GM21390 (cell line): ENCODE measurements at regions not wholly inside any gene's neighbourhood (a gene's known extent, or its start where the extent isn't known, plus 50 kb on each side); places are given as distances from the start of the nearest gene placed in this dataset.
"Not testable (repeated sequence)": the region's sequence is repeated elsewhere in the genome, so short reads cannot be mapped to it uniquely, and the experiment has no call there.

ENCODE experiments used
- ATAC-seq: cut with Tn5 transposase; IDR thresholded peaks from one replicate; pipeline ENCODE4 v1.9.1; 2021; ENCODE audit not compliant: unreplicated experiment

DNA sequence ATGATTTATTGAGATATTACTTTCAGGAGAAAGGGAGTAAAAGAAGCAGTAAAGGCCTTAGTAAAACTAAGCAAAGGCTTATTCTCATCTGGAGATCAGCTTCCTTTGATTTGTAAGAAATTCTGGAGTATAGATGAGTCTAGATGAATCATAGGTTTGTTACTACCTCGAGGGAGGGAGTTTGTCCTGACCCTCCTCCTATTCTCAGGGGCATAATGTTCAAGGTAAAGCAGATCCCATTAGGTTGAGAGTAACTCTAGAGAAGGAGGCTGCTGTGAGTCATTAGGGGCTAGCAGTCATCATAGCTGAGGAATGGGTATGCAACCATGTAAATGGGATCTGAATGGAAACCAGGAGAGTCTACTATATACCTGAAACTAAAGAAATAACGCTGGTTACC lies 155.5 kb upstream of the MOCS2 start:
- no peak for ATAC-seq

DNA sequence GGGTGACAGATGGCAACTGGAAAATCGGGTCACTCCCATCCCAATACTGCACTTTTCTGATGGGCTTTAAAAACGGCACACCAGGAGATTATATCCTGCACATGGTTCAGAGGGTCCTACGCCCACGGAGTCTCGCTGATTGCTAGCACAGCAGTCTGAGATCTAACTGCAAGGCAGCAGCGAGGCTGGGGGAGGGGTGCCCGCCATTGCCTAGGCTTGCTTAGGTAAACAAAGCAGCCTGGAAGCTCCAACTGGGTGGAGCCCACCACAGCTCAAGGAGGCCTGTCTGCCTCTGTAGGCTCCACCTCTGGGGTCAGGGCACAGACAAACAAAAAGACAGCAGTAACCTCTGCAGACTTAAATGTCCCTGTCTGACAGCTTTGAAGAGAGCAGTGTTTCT lies 158.7 kb upstream of the MOCS2 start:
- ATAC-seq: not testable (repeated sequence)

DNA sequence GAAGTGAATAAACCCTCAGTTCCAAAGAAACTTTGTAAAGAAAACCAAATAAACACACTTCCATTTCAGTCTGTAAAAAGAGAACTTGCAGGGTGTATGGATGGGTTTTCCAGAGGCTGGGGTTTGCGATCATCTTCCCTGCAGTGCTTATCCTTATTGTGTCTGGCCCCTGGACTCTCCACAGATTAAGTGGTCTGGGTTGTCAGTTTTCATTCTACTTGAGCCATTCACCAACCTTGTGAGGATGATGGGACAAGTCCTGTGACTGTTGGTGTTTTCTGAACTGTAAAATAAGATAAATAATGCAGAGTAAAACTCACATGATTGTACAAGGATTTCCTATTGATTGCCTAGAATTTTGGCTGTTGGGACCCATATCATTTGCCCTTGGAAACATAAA lies 166.1 kb upstream of the MOCS2 start:
- ATAC-seq: no peak

DNA sequence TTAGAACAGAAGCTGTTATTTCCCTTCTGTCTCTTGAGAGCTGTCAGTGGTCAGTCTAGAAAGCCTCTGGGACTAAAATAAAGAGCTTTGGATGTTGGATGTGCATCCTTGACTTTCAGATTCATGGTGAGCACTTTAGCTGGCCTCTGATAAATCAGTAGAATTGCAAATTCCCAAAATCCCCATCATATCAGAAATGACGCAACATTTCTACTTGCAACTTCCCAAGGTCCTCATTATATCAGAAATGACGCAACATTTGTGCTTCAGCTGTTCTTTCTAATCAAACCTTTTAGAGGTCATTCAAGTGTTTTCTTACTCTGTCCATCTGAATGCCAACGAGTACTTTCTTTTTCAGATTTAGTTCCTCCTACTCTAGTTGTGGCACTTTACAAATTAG lies 167.3 kb upstream of the MOCS2 start:
- ATAC-seq: no peak

DNA sequence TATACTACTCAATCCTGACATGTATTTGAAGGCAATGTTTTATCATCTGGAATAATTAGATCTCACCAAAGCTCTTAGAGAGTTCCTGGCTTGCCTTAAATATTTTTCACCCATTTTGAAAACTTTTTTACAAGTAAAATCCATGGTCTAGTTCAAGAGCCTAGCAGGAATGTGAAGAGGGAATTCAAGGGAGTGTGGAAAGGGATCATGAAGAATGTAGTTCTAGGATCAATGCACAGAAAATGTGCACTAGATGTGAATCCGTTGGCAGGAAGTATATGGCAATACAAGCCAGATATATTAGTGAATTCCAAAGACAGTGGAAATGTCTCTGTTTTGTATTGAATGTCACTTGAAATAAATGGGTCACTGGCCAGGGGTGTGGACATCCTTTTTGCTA lies 167.9 kb upstream of the MOCS2 start:
- ATAC-seq: no peak

DNA sequence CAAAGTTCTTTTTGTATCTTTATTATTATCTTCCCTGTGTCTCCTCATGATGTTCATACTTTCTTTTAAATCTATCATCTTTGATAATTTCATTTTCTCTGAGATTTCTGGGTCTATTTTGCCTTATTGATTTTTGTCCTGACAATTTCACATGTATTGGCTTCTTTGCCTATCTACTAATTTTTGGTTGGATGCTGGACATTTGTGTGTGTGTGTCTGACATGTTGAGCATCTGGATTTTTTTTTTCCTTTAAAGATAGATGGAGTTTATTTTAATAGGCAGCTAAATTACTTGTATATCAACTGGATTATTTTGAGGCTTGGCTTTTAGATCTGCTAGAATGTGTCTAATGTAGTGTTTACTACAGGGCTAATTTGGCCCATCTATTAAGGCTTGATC lies 178.0 kb upstream of the MOCS2 start:
- ATAC-seq: no peak

DNA sequence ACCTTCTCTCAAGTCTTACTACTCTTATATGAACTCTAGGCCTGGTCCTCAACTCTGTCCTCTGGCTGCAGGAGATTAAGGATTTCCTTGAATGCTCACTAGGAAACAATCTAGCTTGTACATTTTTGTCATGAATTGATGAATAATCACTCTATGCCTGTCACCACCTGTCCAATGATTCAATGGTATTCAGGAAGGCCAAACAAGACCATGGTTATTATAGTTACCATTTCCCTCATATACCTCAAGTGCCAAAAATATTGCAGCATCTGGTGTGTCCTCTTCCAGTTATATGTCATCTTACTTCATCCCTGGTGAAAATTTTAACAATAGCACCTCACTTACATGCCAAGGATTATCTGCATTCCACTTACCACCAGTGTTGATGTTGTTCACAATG lies 179.0 kb upstream of the MOCS2 start:
- no peak for ATAC-seq

DNA sequence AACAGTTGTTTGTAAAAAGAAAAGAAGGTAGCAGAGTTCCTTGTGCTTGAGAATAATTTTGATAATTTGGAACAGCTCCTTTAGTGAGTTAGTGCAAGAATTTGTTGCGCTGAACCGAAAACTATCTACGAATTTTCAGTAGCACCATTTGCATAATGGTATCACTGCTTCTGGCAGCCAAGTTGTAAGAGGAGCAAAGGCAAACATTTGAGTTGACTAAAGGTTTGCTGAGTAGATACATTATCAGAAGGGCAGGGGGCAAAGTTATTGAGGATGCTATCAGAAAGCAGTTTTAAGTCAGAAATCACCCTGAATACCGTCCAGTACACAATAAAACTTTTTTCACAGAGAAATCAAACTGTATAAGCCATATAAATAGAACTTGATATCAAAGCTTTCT lies 181.5 kb upstream of the MOCS2 start:
- no peak for ATAC-seq

DNA sequence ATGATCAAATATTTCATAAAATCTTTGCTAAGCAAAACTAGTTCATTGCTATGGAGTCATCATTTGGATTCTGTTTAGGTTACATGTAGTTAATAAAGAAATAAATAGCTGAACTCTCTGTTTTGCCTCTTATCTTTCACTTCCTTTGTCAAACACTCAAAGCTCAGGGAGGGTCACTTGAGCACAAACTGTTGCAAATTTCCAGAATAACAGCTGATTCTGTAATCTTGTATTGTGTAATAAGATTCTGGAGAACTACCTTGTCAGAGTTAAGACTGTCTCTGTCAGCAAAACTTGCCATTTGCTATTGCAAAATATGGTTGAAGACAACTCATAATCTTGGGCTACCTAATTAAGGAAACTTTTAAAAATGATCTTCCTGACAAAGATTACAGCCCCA lies 182.0 kb upstream of the MOCS2 start:
- no peak for ATAC-seq

DNA sequence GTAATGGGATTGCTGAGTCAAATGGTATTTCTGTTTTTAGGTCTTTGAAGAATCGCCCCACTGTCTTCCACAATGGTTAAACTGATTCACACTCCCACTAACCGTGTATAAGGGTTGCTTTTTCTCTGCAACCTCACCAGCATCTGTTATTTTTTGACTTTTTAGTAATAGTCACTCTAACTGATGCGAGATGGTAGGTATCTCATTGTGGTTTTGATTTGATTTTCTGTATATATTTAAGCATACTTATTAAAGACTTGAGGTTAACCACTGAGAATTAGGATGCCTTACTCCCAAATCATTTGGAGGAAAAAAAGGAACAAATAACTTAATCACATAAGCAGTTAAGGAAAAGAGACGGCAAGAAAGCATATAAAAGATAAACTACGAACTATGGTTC lies 181.6 kb upstream of the FST start:
- no peak for ATAC-seq

DNA sequence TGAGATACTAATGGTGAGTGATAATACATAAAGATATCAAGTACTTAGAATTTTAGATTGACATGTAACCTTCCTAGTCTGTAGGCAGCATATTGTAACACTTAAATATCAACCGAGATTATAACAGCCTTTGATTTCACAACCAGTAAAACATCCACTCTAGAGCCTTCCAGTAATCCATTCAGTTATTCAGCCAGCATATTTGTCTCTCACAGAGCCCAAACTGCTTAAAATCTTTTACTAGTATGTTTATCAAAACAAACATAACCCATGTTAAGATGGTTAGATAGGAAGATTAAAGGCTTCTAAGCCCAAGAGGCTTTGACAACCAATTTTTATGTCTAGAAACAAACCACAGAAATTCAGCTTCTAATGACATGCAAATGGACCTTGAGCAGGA lies 177.9 kb upstream of the FST start:
- ATAC-seq: no peak

DNA sequence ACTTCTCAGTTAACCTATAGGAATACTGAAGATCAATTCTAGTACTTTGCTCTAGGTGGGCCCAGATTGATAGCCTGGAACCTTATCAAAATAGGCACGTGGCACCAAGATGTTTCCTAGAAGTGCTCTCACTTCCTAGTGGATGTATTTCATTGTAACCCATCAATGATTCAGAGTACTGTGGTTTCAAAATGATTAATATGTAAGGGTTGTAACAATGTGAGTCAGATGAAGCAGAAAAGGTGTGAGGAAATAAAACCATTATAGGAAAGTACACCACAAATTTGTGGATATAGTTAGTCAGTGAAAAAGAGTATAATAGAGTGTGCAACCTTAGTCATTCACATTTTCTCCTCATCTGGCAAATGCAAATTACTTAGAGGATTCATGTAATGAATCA lies 177.3 kb upstream of the FST start:
- ATAC-seq: no peak

DNA sequence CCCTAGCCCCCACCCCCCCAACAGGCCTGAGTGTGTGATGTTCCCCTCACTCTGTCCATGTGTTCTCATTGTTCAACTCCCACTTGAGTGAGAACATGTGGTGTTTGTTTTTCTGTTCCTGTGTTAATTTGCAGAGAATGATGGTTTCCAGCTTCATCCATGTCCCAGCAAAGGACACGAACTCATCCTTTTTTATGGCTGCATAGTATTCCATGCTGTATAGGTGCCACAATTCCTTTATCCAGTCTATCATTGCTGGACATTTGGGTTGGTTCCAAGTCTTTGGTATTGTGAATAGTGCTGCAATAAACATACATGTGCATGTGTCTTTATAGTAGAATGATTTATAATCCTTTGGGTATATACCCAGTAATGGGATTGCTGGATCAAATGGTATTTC lies 175.1 kb upstream of the FST start:
- not testable (repeated sequence) for ATAC-seq

DNA sequence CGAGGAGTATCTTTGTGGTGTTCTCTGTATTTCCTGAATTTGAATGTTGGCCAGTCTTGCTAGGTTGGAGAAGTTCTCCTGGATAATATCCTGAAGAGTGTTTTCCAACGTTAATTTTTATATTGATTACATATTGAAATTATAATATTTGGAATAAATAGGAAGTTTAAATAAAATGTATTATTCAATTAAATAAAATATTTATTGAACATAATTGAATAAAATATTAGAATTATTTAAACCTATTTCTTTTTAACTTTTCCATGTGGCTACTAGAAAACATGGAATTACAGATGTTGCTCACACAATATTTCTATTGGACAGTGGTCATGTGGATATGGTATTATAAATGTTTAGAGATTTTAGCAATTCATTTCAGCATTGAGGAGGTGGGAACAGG lies 170.8 kb upstream of the FST start:
- no peak for ATAC-seq

DNA sequence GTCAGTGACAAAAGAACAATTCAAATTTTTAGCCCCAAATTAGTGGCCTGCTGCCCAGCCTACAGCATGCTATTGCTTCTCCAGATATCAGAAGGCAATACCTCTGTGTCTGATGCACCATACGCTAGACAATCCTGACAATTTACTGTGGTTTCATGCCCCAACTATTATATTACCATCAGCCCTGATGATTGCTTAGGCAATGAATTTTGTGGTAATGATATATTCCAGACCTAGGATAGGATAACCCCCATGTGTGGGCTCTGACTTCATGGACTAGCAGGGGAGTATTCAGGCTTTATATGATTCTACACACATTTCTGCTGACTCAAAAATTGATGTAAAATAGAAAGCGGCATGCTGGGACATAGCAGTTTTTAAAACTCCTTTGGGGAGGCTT lies 168.7 kb upstream of the FST start:
- no peak for ATAC-seq

DNA sequence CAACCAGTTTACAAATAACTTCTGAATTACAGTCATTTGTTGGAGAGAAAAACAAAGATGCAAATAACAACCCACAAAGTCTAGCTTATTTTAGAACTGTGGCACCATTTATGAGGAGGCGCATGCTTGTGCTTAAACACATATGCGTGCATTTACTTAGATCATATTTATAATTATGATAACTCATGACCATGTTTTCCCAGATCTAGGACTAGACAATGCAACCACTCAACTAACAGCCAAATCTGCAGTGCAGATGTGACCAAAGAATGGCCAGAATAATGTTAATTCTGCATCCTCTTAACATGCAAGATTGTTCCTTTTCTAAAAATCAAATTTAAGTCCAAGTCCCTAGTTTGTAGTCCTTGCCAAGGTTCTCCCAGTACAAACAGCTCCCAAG lies 167.3 kb upstream of the FST start:
- ATAC-seq: no peak

DNA sequence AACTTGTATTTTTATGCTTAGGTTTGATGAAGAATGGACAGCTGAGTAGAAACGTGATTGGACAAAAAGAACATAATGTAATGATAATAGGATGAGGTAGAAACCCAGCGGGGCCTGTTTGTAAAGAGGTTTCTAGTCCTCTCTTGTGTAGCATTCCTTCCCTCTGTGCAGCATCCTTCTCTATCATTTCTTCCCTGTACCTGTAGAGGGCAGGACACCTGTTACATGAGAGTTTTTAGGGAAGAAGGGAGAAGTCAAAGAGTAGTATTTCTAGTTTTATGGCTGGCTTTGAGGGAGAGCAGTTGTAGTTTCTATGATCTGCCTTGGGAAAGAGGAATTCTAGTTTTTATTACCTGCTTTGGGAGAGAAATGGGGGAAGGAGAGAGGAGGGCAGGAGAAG lies 162.1 kb upstream of the FST start:
- no peak for ATAC-seq

DNA sequence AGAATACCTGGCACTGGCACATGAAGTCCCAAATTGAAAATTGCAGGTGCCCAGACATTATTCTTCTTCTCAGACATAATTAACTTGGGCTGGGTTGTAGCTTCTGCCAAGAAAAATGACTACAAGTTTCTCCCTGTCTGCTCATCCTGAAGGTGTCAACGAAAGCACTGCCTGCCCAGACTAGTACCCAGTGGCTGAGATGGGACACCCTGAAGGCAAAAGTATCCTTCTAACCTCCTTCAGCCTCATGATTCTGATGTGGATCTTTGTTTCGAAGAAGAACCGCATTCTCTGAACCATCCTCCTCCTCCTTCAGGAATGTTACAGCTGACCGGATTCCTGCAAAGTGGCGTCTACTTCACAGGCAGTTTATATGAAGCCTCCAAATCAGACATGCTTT lies 161.1 kb upstream of the FST start:
- no peak for ATAC-seq

DNA sequence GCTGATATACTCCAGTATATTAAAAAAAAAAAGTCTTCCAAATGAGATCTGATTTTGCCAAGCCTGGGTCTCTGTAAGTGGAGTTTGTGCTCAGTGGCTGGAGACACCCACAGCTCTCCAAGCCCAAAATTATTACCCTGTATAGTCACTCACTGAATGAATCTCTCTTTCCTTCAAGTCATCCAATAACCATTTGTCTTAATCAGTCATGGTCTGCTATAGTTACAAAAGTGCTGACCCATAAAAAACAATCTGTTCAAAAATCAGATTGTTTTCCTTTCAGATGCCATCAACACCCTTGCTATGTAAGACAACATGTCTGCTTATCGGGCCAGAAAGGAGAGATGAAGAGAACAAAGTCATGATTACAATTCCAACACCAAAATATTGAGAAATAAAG lies 159.4 kb upstream of the FST start:
- ATAC-seq: no peak

DNA sequence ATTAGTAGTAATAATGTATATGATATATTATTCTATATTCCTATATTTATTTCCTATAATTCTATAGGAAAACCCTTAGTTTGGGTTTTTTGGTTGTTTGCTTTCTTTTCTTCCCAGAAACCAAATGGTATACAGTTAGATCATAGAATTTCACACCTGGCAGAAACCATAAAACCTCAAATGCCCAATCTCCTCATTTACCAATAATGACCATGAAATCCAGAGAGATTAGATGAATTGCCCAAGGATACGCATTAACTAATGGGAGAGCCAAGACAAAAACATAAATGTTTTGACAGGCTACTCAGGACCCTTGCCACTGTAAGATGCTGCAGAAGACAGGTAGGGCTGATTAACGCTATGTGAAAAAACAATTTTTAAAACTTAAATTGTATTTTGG lies 158.7 kb upstream of the FST start:
- ATAC-seq: no peak

DNA sequence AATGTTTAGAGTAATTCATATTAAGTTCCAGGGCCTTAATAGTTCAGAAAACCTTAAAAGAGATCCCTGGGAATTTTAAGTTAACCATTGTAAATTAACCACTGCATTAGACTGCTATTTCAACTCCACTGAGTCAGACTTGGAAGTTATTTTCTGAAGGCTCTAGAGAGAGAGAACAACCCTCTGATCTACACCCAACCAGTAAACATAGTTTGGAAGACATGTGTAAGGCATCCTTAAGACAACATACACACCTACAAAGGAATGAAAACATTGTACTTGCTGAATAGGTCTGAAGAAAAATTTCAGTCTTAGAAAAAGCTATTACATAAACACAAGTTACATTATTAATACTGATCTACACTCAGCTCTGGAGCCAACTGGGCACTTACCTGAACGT lies 158.2 kb upstream of the FST start:
- no peak for ATAC-seq

DNA sequence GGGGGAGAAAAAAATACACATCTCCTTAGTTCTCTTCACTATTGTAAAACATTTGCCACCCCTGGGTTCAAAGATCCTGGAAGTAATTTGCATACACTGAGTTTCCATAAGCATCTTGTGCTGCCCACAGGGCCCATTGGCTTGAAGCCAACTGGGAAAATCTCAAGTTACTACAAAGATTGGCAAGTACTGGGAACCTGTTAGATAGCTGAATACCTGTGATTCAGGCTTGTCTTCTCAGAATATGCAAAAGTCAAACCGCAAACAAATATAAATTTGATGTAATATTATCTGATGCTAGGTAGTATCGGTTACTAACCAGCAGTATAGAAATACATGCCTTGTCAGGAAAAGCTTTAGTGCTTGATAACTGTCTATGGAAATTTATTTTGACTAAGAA lies 156.9 kb upstream of the FST start:
- no peak for ATAC-seq

DNA sequence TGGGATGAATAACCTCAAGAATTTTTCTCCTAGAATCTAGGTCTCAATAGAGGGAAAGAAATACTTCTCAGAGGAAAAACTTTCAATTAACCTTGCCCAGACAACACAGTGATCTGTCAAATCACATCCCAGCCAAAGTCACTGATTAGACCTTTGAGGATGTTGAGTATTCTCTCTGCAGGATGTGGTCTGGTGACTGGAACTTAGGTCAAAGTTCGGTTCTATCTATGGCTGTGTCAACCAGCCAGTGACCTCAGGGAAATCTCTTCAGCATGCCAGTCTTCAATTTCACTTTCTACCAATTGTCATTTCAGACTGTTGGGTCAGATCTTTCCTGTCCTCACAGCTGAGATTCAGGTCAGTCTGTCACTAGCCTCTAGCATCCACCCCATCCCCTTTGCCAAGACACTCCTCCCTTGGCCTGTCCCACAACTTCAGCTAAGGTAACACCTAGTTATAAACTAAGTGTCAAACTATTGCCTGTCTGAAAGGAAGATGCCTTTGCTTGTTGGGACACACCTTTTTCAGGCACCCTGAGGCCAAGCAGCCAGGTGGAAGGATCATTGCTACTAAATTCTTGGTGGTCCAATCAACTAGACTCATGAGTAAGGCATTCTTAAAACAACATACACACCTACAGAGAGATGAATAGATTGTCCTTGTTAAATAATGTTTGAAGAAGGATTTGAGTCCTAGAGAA lies 156.3 kb upstream of the FST start:
- no peak for ATAC-seq
